MCF 10A (cell line): ENCODE measurements at regions not wholly inside any gene's neighbourhood (a gene's known extent, or its start where the extent isn't known, plus 50 kb on each side); places are given as distances from the start of the nearest gene placed in this dataset.
"Not testable (repeated sequence)": the region's sequence is repeated elsewhere in the genome, so short reads cannot be mapped to it uniquely, and the experiment has no call there.

Experiments used
- BruUV-seq: library from RNA; stranded (reverse); fragments of 400-500 nt; replicated peaks from 2 replicates; lab custom pipeline; 2021; lab: Mats Ljungman, UMichigan
- CTCF ChIA-PET: fragments of 300-600 bp; sonication (Branson Sonifier 250); formaldehyde crosslinking; extraction: SDS; loops from one replicate; lab custom pipeline; 2021; ENCODE audit warnings: antibody characterized with exemption, inconsistent platforms; lab: Yijun Ruan, JAX
- POLR2A ChIA-PET: fragments of 300-600, 350-650 bp; sonication (Branson Sonifier 250); formaldehyde crosslinking; extraction: SDS; loops from one replicate; lab custom pipeline; 2020; ENCODE audit warnings: antibody characterized with exemption, inconsistent platforms; lab: Yijun Ruan, JAX
- DNase-seq: peaks from one replicate; pipeline ENCODE4 v3.0.0-alpha.2; 2018; ENCODE audit not compliant: unreplicated experiment
- H3K27ac Mint-ChIP-seq: one replicate; pipeline ENCODE4 v1.8.0; 2022; ENCODE audit warnings: mild to moderate bottlenecking, low read depth, mixed read lengths; ENCODE audit not compliant: unreplicated experiment
- H3K27me3 Mint-ChIP-seq: one replicate; pipeline ENCODE4 v1.8.0; 2022; ENCODE audit warnings: mixed read lengths; ENCODE audit not compliant: insufficient read depth, unreplicated experiment
- H3K36me3 Mint-ChIP-seq: one replicate; pipeline ENCODE4 v1.8.0; 2022; ENCODE audit warnings: mild to moderate bottlenecking, moderate library complexity, mixed read lengths; ENCODE audit not compliant: insufficient read depth, unreplicated experiment
- H3K4me1 Mint-ChIP-seq: one replicate; pipeline ENCODE4 v1.8.0; 2022; ENCODE audit warnings: mixed read lengths; ENCODE audit not compliant: insufficient read depth, unreplicated experiment
- H3K4me3 Mint-ChIP-seq: one replicate; pipeline ENCODE4 v1.8.0; 2022; ENCODE audit warnings: mild to moderate bottlenecking, moderate library complexity, mixed read lengths; ENCODE audit not compliant: unreplicated experiment
- H3K9me3 Mint-ChIP-seq: one replicate; pipeline ENCODE4 v1.8.0; 2022; ENCODE audit warnings: mixed read lengths; ENCODE audit not compliant: unreplicated experiment
- CTCF ChIP-seq: fragments of 200-600 bp; IDR thresholded peaks from one replicate; pipeline ENCODE4 v1.8.0; 2022; ENCODE audit warnings: antibody characterized with exemption, mild to moderate bottlenecking; ENCODE audit not compliant: unreplicated experiment
- intact Hi-C: fragments of 100-400 bp; cut with micrococcal nuclease; formaldehyde crosslinking; loops from 2 replicates; pipeline ENCODE4 v1.14.1; 2022

GRCh38 chr10:9111976-9112375, 1057.5 kb downstream of the GATA3 start:
- Mint-ChIP-seq H3K27ac (no peak overlapping the region), H3K4me3 (no peak overlapping the region), H3K36me3 (peaks cover 5% of the 10 kb centered on the region), H3K4me1 (no peaks in the 10 kb centered on the region), H3K27me3 (no peaks in the 10 kb centered on the region), H3K9me3 (no peaks in the 10 kb centered on the region)
- intact Hi-C loops = no loop called here
- ChIA-PET POLR2A (interaction anchor here (0.5 to 1.2 kb wide), 2 partner anchors 12 to 15 kb away, joined by 3 to 5 read pairs; no protein-coding TSS in a partner anchor), CTCF (interaction anchor here (0.5 to 0.7 kb wide), 4 partner anchors 9 to 1389 kb away, joined by 3 to 5 read pairs (median 4); no protein-coding TSS in a partner anchor)
- no peak for TF ChIP-seq CTCF
- no peak for DNase-seq
- BruUV-seq = no TSS peak

GRCh38 chr10:9126728-9127127, 1072.2 kb downstream of the GATA3 start:
- H3K27me3 Mint-ChIP-seq = no peaks in the 10 kb centered on the region
- BruUV-seq = no TSS peak
- no peaks in the 10 kb centered on the region for H3K36me3 Mint-ChIP-seq
- POLR2A ChIA-PET = interaction anchor here (1.2 kb wide), 1 partner anchor 15 kb away, joined by 5 read pairs; no protein-coding TSS in a partner anchor
- H3K9me3 Mint-ChIP-seq = no peaks in the 10 kb centered on the region
- no peak for TF ChIP-seq CTCF
- DNase-seq = no peak
- no peak overlapping the region for H3K27ac Mint-ChIP-seq
- H3K4me3 Mint-ChIP-seq = no peak overlapping the region
- CTCF ChIA-PET = interaction anchor here (1.3 kb wide), 1 partner anchor 15 kb away, joined by 4 read pairs; no protein-coding TSS in a partner anchor
- H3K4me1 Mint-ChIP-seq = no peaks in the 10 kb centered on the region
- intact Hi-C loops = loop anchor here (2.0 kb wide), 1 partner anchor 52 kb away; no protein-coding TSS in a partner anchor

- Mint-ChIP-seq H3K9me3 (no peaks in the 10 kb centered on the region), H3K36me3 (no peaks in the 10 kb centered on the region), H3K4me3 (no peak overlapping the region), H3K4me1 (no peaks in the 10 kb centered on the region), H3K27ac (no peak overlapping the region), H3K27me3 (no peaks in the 10 kb centered on the region)
- no TSS peak for BruUV-seq
- intact Hi-C loops = no loop called here
- TF ChIP-seq CTCF = no peak
- ChIA-PET POLR2A (interaction anchor here (0.6 kb wide), 1 partner anchor 11 kb away, joined by 4 read pairs; no protein-coding TSS in a partner anchor), CTCF (no interaction called here)
- DNase-seq = no peak
These were observed 1082.9 kb downstream of the GATA3 start for GRCh38 chr10:9137368-9137767.

GRCh38 chr10:9138829-9139228, 1084.3 kb downstream of the GATA3 start:
- H3K36me3 Mint-ChIP-seq, H3K4me3 Mint-ChIP-seq, BruUV-seq, CTCF ChIA-PET, H3K27ac Mint-ChIP-seq, H3K4me1 Mint-ChIP-seq, H3K27me3 Mint-ChIP-seq, POLR2A ChIA-PET, DNase-seq, intact Hi-C loops, H3K9me3 Mint-ChIP-seq: not testable (repeated sequence)
